ENCODE measurements at regions not wholly inside any gene's neighbourhood (a gene's known extent, or its start where the extent isn't known, plus 50 kb on each side); places are given as distances from the start of the nearest gene placed in this dataset.
"Not testable (repeated sequence)": the region's sequence is repeated elsewhere in the genome, so short reads cannot be mapped to it uniquely, and the experiment has no call there.

DNA sequence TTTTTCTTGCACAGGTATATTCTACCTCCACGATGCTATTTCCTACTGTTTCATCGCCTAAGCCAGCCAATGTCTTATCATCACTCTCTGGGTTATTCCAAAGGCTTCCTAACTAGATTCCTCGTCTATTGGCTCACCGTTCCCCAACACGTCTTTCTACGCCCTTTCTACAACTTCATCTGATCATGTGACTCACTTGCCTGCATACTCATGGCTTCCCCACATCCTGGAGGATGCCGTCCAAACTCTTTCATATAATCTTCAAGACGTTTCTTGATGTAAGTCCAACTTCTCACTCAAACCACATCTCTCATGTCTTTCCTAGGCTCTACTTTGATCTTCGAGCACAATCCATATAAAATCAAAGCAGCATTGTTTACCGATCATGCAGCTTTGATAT is 322.0 kb upstream of the PPARGC1A start:
- intact Hi-C loops (cut with micrococcal nuclease) = no loop called here

DNA sequence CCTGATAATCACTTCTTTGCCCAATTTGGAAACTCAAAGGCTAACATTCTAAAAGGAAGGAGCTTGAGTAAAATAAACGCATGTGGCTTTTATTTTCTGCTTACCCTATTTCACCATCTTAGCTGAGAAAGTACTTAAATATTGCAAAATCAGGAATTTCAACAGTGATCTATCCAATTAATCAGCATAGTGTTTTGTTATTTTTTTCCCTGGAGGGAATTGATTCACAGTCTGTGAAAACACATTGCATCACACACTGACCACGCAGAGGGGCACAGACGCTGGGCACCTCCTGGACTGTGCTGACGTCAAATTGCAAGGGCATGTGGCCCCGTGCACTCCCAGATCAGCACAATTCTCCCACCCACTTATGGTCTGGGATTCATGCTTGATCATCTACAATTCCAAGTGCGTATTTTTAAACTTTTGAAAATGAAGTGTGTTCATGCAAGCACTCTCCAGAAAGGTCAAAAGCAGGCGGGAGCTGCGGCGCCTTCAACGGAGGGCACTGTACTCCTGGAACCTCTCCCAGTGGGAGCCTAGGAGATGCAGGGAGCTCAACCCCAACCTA is 320.6 kb upstream of the PPARGC1A start:
- intact Hi-C loops (cut with micrococcal nuclease) = no loop called here

DNA sequence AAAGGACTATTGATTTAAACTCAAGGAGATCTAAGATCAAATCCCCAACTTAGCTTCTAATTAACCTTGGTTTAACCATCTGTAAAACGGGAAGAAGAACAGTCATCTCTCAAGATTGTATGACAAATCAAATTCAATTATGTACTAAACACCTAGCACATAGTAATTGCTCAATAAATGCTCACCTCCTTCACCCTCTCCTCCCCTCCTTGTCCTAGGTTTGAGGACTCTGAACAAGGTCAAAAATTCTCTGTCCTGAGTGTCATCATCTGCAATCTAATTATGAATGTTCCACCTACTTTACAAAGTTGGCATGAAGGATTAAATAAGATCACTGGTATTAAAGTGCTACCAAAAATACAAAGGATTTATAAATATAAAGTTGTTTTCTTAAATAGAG is 320.1 kb upstream of the PPARGC1A start:
- intact Hi-C loops (cut with micrococcal nuclease) = no loop called here

GRCh38 chr4:24209131-24209530 is 319.3 kb upstream of the PPARGC1A start:
- intact Hi-C loops (cut with micrococcal nuclease) = no loop called here

DNA sequence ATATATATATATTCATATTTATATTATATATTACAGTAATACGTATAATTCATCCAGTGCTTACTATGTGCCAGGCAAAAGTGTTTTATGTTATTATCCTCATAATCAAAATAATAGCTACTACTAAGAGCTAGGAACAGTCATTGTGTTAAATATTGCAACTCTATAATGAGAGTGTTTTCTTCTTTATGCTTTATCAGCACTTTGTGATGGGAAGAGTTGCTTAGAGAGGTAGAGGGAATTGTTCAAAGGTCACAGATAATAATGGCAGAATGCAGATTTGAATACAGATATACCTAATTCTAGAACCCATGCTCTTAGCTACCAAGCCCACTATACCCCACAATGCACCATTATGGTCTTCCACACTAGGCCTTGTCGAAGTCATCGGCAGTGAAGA is 318.8 kb upstream of the PPARGC1A start:
- intact Hi-C loops (cut with micrococcal nuclease) = no loop called here

DNA sequence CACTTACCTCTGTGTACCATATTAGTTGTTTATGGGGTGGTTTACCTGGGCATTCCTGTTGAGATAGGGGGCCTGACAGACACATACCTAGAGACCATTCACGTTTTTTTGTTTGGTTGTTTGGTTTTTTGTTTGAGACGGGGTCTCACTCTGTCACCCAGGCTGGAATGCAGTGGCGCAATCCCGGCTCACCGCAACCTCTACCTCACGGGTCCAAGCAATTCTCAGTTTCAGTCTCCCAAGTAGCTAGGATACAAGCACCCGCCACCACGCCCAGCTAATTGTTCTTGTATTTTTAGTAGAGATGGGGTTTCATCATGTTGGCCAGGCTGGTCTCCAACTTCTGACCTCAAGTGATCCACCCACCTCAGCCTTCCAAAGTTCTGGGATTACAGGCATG is 314.9 kb upstream of the PPARGC1A start:
- intact Hi-C loops (cut with micrococcal nuclease) = not testable (repeated sequence)

DNA sequence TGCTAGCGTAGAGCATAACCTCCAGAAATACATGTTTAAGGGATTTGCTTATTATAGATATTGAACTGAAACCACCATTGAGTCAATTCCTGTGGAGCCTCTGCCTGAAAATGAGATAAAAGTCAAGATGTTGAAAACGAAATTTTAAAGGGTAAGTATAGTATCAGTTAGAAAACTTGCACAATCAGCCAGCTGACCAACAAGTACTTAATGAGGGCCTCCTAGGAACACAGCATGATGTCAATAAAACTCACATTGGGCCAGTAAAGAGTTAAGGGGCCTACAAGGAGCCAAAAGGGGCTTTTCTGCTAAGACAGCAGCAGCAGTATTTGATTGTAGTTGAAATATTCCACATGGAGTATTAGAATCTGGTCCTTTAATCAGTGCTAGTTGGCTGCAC is 314.1 kb upstream of the PPARGC1A start:
- intact Hi-C loops (cut with micrococcal nuclease) = no loop called here

- intact Hi-C loops (cut with micrococcal nuclease) = no loop called here
These were observed 312.7 kb upstream of the PPARGC1A start for GRCh38 chr4:24202579-24202978.

- intact Hi-C loops (cut with micrococcal nuclease) = no loop called here
These were observed 308.1 kb upstream of the PPARGC1A start for GRCh38 chr4:24197955-24198354.

GRCh38 chr4:24196785-24197184 is 306.9 kb upstream of the PPARGC1A start:
- intact Hi-C loops (cut with micrococcal nuclease) = no loop called here

- intact Hi-C loops (cut with micrococcal nuclease) = no loop called here
These were observed 306.3 kb upstream of the PPARGC1A start for GRCh38 chr4:24195991-24196736.

DNA sequence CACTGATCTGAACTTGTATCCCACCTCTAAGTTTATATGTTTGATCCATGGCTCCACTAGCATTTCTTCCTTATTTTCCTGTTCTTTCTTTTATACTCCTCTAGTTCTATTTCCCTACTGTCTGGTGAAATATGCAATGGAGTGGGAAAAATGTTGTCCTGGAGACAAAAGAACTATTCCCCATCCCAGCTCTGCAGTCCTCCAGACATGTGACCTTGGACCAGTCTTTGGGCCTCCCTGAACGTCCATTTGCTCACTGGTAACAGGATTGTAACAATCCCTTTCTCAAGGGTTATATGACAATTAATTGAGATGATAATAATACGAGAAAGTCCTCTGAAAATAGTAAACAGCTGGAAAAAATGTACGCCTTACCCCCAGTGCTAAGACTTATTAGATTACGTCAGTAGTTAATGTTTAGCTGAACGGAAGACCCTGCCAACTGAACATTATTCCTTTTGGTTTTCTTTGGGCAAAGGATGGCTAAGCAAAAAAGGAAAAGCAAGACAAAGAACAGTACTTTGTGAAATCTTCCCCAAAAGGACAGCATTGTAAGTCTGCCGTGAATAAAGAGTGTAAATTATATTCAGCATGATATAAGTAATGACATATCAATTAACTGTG is 302.3 kb upstream of the PPARGC1A start:
- intact Hi-C loops (cut with micrococcal nuclease) = no loop called here

DNA sequence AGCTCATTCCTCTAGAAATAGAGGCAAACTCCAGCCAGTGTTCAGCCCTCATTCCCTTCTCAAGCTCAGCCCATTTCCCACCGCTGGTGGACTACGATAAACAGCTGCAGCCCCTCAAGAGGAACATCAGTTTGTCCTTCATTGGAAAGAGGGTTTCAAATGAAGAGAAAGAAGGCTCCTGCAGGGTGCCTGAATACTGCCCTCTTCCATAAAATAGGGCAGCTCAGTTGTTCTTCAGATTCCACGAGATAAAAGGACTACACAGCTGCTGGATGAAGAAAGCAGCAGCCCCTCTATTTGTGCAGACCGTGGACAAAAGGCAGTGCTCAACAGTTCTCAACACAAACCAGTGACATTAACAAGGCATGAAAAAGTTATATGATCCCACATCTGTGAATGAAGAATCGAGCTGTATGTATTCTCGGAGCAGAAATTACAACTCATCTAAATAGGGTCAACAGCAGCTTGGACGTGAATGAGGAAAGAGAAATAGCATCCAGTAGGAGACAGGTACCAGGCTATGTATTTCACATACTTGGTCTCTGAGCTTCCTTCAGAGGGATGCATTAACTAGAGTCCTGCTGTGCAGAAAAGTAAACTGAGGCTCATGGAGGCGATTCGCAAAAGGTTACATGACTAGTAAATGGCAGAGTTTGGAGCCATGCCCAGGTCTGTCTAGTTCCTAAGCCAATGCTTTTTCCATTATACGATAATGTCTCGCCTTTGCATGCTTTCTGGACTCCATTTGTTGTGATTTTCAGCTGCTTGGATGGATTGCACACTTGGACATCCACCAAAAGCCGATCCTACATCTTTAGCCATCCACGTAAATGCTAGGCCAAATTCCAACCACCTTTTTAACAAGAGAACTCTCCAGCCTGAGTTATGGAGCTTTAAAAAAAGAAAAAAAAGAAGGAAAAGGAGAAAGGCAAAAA is 301.2 kb upstream of the PPARGC1A start:
- intact Hi-C loops (cut with micrococcal nuclease) = no loop called here

DNA sequence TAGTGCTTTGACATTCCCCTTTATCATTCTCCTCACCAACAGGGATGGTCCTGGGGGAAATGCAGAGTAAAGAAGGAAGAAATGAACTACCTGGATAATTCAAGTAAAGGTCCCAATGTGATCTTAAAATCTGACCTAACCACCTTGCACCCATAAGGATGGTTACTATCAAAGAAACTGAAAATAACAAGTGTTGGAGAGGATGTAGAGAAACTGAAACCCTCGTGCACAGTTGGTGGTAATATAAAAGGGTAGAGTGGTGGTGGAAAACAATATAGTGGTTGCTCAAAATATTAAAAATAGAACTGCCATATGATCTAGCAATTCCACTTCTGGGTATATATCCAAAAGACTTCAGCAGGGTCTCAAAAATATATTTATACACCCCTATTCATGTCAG is 298.6 kb upstream of the PPARGC1A start:
- intact Hi-C loops (cut with micrococcal nuclease) = no loop called here

DNA sequence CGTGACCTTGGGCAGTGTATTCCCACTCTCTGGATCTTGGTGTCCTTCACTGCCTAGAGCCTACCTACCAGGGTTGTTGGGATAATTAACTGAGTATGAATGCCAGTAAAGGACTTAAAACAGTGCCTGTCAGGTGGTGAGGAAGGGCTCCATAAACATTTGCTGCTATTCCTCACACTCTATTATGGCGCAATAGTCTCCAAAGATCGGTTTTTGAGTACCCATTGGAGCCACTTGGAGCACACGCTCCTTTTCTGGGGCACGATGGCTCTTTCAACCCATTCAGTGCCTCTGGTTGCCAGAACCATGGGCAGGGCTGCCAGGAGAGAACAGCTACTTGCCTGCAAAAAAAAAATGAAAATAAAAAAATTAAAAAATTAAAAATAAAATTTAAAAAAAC is 296.6 kb upstream of the PPARGC1A start:
- intact Hi-C loops (cut with micrococcal nuclease) = no loop called here

DNA sequence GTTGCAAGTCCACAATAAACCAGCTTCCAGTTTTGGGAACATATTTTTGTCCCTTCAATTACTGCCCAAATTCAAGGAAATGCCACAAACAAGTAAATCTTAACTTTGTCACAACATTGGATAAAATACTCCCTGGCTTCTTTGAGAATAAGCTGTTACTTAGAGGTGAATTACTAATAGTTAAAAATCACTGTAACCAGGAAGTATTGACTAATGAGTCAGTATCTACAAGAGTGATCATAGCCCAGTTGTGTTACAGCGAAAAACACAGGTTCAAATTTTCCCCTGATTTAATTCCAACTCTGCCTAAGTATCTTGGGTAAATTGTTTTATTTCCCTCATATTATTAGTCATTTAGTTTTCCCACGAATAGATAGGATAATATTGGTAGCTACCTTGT is 291.2 kb upstream of the PPARGC1A start:
- intact Hi-C loops (cut with micrococcal nuclease) = no loop called here

DNA sequence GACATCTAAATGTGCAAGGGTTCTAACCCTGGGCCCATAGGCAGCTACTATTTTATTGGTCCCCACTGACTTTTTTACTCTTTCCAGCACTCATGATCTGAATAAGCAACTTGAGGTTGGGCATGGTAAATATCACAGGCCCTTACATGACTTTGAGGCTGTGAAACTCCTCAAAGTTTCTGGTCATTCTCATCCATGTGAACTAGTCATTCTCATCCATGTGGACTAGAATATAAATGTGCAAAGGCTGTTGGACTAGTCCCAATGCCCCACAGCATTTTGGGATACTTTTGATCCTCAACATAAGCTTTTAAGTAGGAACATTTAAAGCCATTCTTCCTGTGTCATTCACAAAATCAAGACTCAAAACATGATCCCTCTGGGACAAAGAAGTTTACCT is 290.7 kb upstream of the PPARGC1A start:
- intact Hi-C loops (cut with micrococcal nuclease) = no loop called here

DNA sequence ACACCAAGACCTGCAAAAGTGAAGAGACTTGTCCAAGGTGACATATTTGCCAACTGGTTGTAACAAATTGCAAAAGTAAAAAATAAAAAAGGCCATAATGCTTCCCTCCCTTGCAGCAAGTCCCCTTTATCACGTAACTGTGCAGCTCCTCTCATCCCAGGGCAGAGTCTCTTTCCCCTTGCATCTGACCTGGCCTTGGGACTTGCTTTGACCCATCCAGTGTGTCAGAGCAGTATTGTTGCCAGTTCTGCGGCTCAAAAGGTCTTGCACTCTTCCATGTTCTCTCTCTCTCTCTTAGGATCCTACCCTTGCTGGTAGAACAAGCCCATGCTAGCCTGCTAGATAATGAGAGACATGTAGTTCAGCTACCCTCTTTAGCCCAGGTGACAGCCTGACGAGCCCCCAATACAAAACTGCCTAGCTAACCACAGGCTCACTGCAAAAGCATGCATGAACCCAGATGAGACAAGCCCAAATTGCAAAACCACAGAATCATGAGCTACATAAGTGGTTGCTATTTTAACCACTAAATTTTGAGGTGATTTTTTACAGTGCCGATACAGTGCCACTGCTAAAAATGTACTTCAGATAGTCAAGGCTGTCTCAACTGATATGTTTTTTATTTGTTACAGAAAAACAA is 289.5 kb upstream of the PPARGC1A start:
- intact Hi-C loops (cut with micrococcal nuclease) = no loop called here

DNA sequence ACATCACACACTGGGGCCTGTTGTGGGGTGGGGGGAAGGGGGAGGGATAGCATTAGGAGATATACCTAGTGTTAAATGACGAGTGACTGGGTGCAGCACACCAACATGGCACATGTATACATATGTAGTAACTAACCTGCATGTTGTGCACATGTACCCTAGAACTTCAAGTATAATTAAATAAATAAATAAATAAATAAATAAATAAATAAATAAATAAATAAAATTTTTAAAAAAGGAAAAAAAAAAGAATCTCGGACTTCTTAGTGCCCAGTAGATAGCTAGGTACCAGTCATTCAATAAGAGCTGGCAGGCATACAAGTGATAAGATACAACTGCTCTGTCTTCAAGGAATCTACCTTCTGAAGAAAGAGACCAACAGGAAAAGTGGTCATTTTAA is 287.6 kb upstream of the PPARGC1A start:
- intact Hi-C loops (cut with micrococcal nuclease) = not testable (repeated sequence)

DNA sequence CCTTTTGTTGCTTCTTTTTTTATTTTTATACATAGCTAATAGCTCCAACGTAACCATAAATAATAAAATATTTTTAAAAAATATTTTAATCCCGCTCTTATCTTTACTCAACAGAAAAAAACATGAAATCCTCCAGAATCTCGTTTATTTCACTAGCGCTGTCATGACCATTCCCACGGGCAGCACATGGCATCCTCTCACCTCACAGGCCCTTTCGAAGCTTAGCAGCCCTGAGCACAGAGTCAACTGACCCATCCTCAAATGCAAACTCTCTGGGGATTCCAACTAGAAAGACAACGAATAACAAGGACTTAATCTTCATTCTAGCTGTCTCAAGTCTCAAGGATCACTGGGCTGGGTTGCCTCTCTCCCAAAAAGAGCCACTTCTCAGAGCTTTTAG is 285.9 kb upstream of the PPARGC1A start:
- intact Hi-C loops (cut with micrococcal nuclease) = no loop called here

- intact Hi-C loops (cut with micrococcal nuclease) = no loop called here
These were observed 284.8 kb upstream of the PPARGC1A start for GRCh38 chr4:24174602-24175001.
